IPS-15b (cell line): ENCODE measurements at regions not wholly inside any gene's neighbourhood (a gene's known extent, or its start where the extent isn't known, plus 50 kb on each side); places are given as distances from the start of the nearest gene placed in this dataset.

Source experiments
- H3K27me3 ChIP-seq: one replicate; pipeline ENCODE4 v1.6.1; 2013; ENCODE audit warnings: low read length; ENCODE audit not compliant: control insufficient read depth, insufficient read depth
- H3K36me3 ChIP-seq: one replicate; pipeline ENCODE4 v1.6.1; 2013; ENCODE audit warnings: low read length; ENCODE audit not compliant: control insufficient read depth, insufficient read depth
- H3K4me1 ChIP-seq: one replicate; pipeline ENCODE4 v1.6.1; 2013; ENCODE audit warnings: mild to moderate bottlenecking, low read length; ENCODE audit not compliant: control insufficient read depth, insufficient read depth
- H3K4me3 ChIP-seq: one replicate; pipeline ENCODE4 v1.5.1; 2013; ENCODE audit warnings: low read depth, low read length
- H3K9ac ChIP-seq: one replicate; pipeline ENCODE4 v1.6.1; 2013; ENCODE audit warnings: low read depth, mild to moderate bottlenecking, low read length
- H3K9me3 ChIP-seq: one replicate; pipeline ENCODE4 v1.6.1; 2013; ENCODE audit warnings: mild to moderate bottlenecking, low read length; ENCODE audit not compliant: control insufficient read depth, insufficient read depth

- no peaks in the 10 kb centered on the region for H3K36me3 ChIP-seq
- H3K9me3 ChIP-seq, result no peaks in the 10 kb centered on the region
- no peaks in the 10 kb centered on the region for H3K27me3 ChIP-seq
- H3K4me3 ChIP-seq, result no peak overlapping the region
- H3K4me1 ChIP-seq, result peaks cover 8% of the 10 kb centered on the region
- no peak overlapping the region for H3K9ac ChIP-seq
These were observed 362.1 kb downstream of the PLOD2 start for GRCh38 chr3:145798696-145799537.

GRCh38 chr3:145801696-145802095, 359.3 kb downstream of the PLOD2 start:
- peaks cover 8% of the 10 kb centered on the region for H3K4me1 ChIP-seq
- no peak overlapping the region for H3K9ac ChIP-seq
- H3K36me3 ChIP-seq, result no peaks in the 10 kb centered on the region
- no peaks in the 10 kb centered on the region for H3K9me3 ChIP-seq
- no peaks in the 10 kb centered on the region for H3K27me3 ChIP-seq
- no peak overlapping the region for H3K4me3 ChIP-seq

GRCh38 chr3:145807990-145808389, 353.0 kb downstream of the PLOD2 start:
- Histone ChIP-seq H3K4me1 (no peaks in the 10 kb centered on the region), H3K27me3 (no peaks in the 10 kb centered on the region), H3K4me3 (no peak overlapping the region), H3K36me3 (no peaks in the 10 kb centered on the region), H3K9me3 (no peaks in the 10 kb centered on the region), H3K9ac (no peak overlapping the region)

DNA sequence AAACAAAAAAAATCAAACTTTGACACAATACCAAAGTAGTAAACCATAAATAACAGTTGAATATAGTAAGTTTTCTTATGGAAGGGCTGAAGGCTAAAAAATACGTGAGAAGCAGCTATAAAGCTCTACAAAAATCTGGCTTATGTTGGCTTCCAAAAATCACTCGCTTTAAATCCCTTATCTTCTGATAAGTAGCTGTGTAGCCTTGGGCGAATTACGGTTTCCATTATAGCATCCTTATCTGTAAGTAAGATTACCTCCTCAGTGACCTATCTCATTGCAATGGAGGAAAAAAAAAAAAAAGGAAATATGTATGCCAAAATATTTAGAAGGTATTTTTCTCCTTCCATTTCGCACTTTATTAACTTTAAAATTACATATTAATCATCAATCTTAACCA, 348.6 kb downstream of the PLOD2 start:
- H3K4me3 ChIP-seq, result no peak overlapping the region
- no peaks in the 10 kb centered on the region for H3K4me1 ChIP-seq
- H3K9me3 ChIP-seq, result no peaks in the 10 kb centered on the region
- H3K36me3 ChIP-seq, result no peaks in the 10 kb centered on the region
- no peak overlapping the region for H3K9ac ChIP-seq
- H3K27me3 ChIP-seq, result no peaks in the 10 kb centered on the region

DNA sequence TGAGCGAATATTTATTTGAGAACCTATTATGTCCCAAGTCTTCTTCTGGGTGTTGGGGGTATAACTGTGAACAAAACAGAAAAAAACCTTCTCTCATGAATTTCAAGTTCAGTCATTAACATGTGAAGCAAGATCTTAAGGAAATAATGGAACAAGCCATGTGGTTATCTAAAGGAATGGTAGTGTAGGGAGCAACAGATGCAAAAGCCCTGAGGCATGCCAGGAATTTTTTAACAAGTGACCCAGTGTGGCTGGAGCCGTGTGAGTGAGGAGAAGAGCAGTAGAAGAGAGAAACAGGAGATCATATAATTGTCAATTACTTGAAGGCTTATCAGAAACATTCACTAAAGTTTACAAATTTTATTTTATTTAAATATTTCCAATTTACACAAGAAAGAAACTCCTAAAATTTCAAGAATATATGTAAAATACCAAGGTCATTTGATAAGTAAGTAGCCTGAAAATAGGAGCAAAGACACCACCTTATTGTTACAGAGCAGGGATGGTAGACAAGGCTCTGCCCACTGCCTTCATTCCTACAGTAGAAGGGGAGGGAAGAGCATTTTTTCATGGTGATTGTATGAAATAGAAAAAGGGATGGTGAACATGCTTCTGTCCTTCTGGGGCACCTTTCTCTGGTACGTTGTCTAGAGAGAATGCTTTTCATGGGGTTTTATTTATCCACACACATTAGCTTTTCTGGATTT, 345.1 kb downstream of the PLOD2 start:
- H3K4me1 ChIP-seq, result no peaks in the 10 kb centered on the region
- H3K9ac ChIP-seq, result no peak overlapping the region
- H3K9me3 ChIP-seq, result no peaks in the 10 kb centered on the region
- no peaks in the 10 kb centered on the region for H3K36me3 ChIP-seq
- no peak overlapping the region for H3K4me3 ChIP-seq
- H3K27me3 ChIP-seq, result no peaks in the 10 kb centered on the region

- H3K27me3 ChIP-seq, result no peaks in the 10 kb centered on the region
- H3K4me1 ChIP-seq, result no peaks in the 10 kb centered on the region
- H3K9ac ChIP-seq, result no peak overlapping the region
- H3K36me3 ChIP-seq, result no peaks in the 10 kb centered on the region
- no peaks in the 10 kb centered on the region for H3K9me3 ChIP-seq
- H3K4me3 ChIP-seq, result no peak overlapping the region
These were observed 343.0 kb downstream of the PLOD2 start for GRCh38 chr3:145817870-145818483.

GRCh38 chr3:145820170-145820569, 340.8 kb downstream of the PLOD2 start:
- Histone ChIP-seq H3K36me3 (no peaks in the 10 kb centered on the region), H3K9ac (no peak overlapping the region), H3K4me1 (no peaks in the 10 kb centered on the region), H3K27me3 (no peaks in the 10 kb centered on the region), H3K9me3 (no peaks in the 10 kb centered on the region), H3K4me3 (no peak overlapping the region)

DNA sequence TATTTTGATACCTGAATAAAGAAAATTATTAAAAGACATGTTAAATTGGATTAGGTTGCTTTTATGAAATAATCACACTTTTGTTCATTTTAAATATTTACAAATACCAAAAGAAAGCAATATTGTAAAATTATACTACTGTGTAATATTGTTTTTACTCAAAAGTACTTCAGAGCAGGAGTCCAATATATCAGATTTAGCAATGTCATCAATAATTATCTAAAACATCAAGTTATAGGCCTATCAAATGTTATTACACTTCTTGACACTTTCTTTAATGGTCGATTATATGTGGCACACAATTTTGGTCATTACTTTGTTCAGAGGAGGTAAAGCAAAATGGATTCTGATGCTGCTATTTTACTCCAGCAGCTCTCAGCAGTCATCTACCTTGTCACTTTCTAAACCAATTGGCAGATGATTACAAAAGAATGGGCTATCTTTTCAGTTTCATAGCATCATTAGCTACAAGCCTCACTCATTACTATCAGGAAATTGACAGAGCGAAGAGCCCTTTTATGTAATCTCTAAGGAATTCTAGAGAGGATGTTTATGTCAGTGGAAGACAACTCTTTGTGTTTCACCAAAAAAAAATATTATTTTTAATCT, 318.6 kb downstream of the PLOD2 start:
- Histone ChIP-seq H3K9ac (no peak overlapping the region), H3K4me3 (no peak overlapping the region), H3K36me3 (no peaks in the 10 kb centered on the region), H3K4me1 (no peaks in the 10 kb centered on the region), H3K27me3 (no peaks in the 10 kb centered on the region), H3K9me3 (no peaks in the 10 kb centered on the region)

GRCh38 chr3:145843561-145843960, 317.4 kb downstream of the PLOD2 start:
- Histone ChIP-seq H3K36me3 (no peaks in the 10 kb centered on the region), H3K4me3 (no peak overlapping the region), H3K27me3 (no peaks in the 10 kb centered on the region), H3K9ac (no peak overlapping the region), H3K4me1 (no peaks in the 10 kb centered on the region), H3K9me3 (no peaks in the 10 kb centered on the region)

- peaks cover 2% of the 10 kb centered on the region for H3K4me1 ChIP-seq
- no peak overlapping the region for H3K9ac ChIP-seq
- no peak overlapping the region for H3K4me3 ChIP-seq
- H3K36me3 ChIP-seq, result no peaks in the 10 kb centered on the region
- no peaks in the 10 kb centered on the region for H3K9me3 ChIP-seq
- H3K27me3 ChIP-seq, result no peaks in the 10 kb centered on the region
These were observed 311.9 kb downstream of the PLOD2 start for GRCh38 chr3:145849115-145849514.

GRCh38 chr3:145854499-145854898, 306.5 kb downstream of the PLOD2 start:
- Histone ChIP-seq H3K9ac (no peak overlapping the region), H3K27me3 (no peaks in the 10 kb centered on the region), H3K4me3 (no peak overlapping the region), H3K9me3 (no peaks in the 10 kb centered on the region), H3K4me1 (no peaks in the 10 kb centered on the region), H3K36me3 (no peaks in the 10 kb centered on the region)
